IgD-negative memory B cell (primary cell): ENCODE measurements at regions not wholly inside any gene's neighbourhood (a gene's known extent, or its start where the extent isn't known, plus 50 kb on each side); places are given as distances from the start of the nearest gene placed in this dataset.
"Not testable (repeated sequence)": the region's sequence is repeated elsewhere in the genome, so short reads cannot be mapped to it uniquely, and the experiment has no call there.

ENCODE experiments used
- H3K27ac Mint-ChIP-seq, 3 donors: one replicate each; pipeline ENCODE4 v1.8.0; 2020 to 2022; ENCODE audit warnings: mild to moderate bottlenecking in 3 of 3, mixed read lengths in 3 of 3, moderate library complexity in 1 of 3
- H3K27me3 Mint-ChIP-seq: one replicate; pipeline ENCODE4 v1.8.0; 2021; ENCODE audit warnings: mixed read lengths
- H3K36me3 Mint-ChIP-seq: one replicate; pipeline ENCODE4 v1.8.0; 2020; ENCODE audit warnings: mild to moderate bottlenecking, mixed read lengths
- H3K4me1 Mint-ChIP-seq, 3 donors: one replicate each; pipeline ENCODE4 v1.8.0; 2020 to 2022; ENCODE audit warnings: mixed read lengths in 3 of 3, mild to moderate bottlenecking in 1 of 3
- H3K4me3 Mint-ChIP-seq, 4 donors: one replicate each; pipeline ENCODE4 v1.8.0; 2020 to 2022; ENCODE audit warnings: mild to moderate bottlenecking in 4 of 4, mixed read lengths in 4 of 4, moderate library complexity in 3 of 4
- H3K9me3 Mint-ChIP-seq, 3 donors: one replicate each; pipeline ENCODE4 v1.8.0; 2020 to 2021; ENCODE audit warnings: mixed read lengths in 3 of 3, mild to moderate bottlenecking in 1 of 3

GRCh38 chr11:42713279-42713678 lies 598.5 kb upstream of the API5 start:
- no peak overlapping the region for H3K27ac Mint-ChIP-seq
- H3K36me3 Mint-ChIP-seq: no peaks in the 10 kb centered on the region
- no peak overlapping the region for H3K4me3 Mint-ChIP-seq
- no peaks in the 10 kb centered on the region for H3K27me3 Mint-ChIP-seq
- H3K9me3 Mint-ChIP-seq: peaks cover 3 to 15% (median 9%) of the 10 kb centered on the region in 3 donors
- H3K4me1 Mint-ChIP-seq: peaks cover 0 to 3% (median 0%) of the 10 kb centered on the region in 3 donors

- Mint-ChIP-seq H3K36me3 (no peaks in the 10 kb centered on the region), H3K9me3 (peaks cover 3 to 17% (median 14%) of the 10 kb centered on the region in 3 donors), H3K27me3 (no peaks in the 10 kb centered on the region), H3K27ac (no peak overlapping the region), H3K4me1 (peaks cover 0 to 3% (median 0%) of the 10 kb centered on the region in 3 donors), H3K4me3 (no peak overlapping the region)
Observed at GRCh38 chr11:42713753-42714152, 598.0 kb upstream of the API5 start.

DNA sequence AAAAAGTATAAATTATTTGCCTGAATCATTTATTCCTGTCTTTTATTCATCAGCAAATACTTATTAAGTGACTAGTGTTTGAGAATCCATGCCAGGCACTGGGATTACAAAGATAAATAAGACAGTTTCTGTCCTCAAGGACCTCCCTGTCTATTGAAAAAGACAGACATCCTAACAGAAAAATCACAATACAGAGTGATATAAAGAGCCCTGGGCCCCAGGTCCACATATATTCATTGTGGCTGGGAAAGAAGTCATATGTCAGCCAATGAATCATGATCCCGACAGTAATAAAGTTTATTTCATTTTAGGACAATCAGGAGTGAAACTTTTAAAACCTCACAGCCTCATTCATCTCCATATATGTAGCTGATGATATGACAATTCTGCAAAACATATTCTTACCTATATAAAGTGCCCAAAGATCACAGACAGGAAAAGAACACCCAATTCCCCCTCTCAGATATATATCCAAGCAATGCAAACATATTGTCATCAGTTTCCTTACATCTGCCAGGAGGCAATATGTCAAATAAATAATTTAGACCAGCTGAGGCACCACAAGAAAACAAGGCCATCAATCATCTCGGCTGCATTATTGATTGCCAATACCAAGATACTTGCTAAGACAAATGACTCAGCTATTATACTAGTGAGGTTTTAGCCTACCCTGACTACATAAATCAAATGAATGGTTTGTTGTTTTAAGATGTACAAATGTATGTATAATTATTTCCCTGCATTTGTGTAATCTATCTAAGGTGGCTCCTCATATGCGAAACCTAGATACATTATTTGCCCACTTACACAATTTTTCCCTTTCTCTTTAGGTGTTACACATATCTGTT lies 590.9 kb upstream of the API5 start:
- no peaks in the 10 kb centered on the region for H3K4me1 Mint-ChIP-seq

DNA sequence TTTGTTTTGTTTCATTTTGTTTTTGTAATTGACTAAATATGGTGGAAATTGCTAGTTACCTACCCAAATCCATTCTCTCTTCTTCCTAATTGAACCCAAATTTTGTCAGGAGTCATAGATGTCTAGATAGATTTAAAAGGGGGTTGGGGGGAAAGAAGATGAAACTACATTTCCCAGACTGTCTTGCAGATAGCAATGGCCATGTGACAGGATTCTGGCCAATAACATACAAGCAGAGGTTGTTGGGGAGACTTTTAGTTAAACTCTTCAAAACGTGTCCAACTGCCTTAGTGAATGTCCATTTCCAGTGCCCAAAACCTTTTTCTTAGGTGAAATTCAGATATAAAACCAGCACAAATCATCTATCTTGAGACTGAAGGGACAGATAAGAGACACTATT lies 583.9 kb upstream of the API5 start:
- Mint-ChIP-seq H3K36me3 (no peaks in the 10 kb centered on the region), H3K27me3 (no peaks in the 10 kb centered on the region), H3K27ac (no peak overlapping the region), H3K9me3 (peaks cover 0 to 5% (median 3%) of the 10 kb centered on the region in 3 donors), H3K4me3 (no peak overlapping the region), H3K4me1 (no peaks in the 10 kb centered on the region)

More for the DNA sequence above, 590.9 kb upstream of the API5 start:
- Mint-ChIP-seq H3K27me3 (no peaks in the 10 kb centered on the region), H3K36me3 (no peaks in the 10 kb centered on the region), H3K27ac (no peak overlapping the region), H3K4me3 (no peak overlapping the region), H3K9me3 (peaks cover 0 to 17% (median 13%) of the 10 kb centered on the region in 3 donors)

- Mint-ChIP-seq H3K36me3 (no peaks in the 10 kb centered on the region), H3K27ac (no peak overlapping the region), H3K4me1 (no peaks in the 10 kb centered on the region), H3K9me3 (peaks cover 0 to 8% (median 0%) of the 10 kb centered on the region in 3 donors), H3K4me3 (no peak overlapping the region), H3K27me3 (no peaks in the 10 kb centered on the region)
Observed at GRCh38 chr11:42762348-42762747, 549.4 kb upstream of the API5 start.

GRCh38 chr11:42764936-42765335 lies 546.9 kb upstream of the API5 start:
- H3K4me1 Mint-ChIP-seq: no peaks in the 10 kb centered on the region
- no peaks in the 10 kb centered on the region for H3K9me3 Mint-ChIP-seq
- no peaks in the 10 kb centered on the region for H3K36me3 Mint-ChIP-seq
- no peak overlapping the region for H3K27ac Mint-ChIP-seq
- H3K27me3 Mint-ChIP-seq: no peaks in the 10 kb centered on the region
- H3K4me3 Mint-ChIP-seq: no peak overlapping the region

- H3K27ac Mint-ChIP-seq: no peak overlapping the region
- no peak overlapping the region for H3K4me3 Mint-ChIP-seq
- H3K4me1 Mint-ChIP-seq: no peaks in the 10 kb centered on the region
- no peaks in the 10 kb centered on the region for H3K36me3 Mint-ChIP-seq
- no peaks in the 10 kb centered on the region for H3K9me3 Mint-ChIP-seq
- no peaks in the 10 kb centered on the region for H3K27me3 Mint-ChIP-seq
Observed at GRCh38 chr11:42768576-42768975, 543.2 kb upstream of the API5 start.

DNA sequence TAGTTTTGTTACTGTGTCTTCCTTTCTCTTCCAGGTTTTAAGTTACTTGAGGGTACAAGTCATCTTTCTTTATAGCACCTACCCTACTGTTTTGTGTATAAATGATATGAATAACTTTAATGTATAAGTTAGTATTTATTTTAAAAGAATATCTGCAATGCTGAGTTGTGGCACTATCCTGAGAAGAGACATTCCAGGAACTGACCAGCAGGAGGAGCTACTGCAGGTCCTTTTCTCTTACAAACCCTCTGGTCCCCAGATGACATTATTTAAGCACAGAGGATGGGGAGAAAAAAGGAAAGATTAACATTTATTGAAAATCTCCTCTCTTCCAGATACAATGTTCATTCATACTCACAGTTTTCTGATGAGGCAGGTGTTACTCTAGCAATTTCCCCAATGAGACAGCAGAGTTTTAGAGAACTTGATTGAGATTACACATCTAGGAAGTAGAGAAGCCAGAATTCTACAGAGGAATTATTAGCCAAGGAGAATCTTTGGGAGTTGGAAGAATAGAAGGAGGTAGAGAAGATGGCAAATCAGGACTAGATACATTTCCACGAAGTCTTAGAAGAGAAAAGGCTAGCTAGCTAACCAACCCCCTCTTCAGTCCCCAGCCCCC lies 541.2 kb upstream of the API5 start:
- Mint-ChIP-seq H3K27me3 (no peaks in the 10 kb centered on the region), H3K4me1 (no peaks in the 10 kb centered on the region), H3K36me3 (no peaks in the 10 kb centered on the region), H3K27ac (no peak overlapping the region), H3K9me3 (peaks cover 0 to 3% (median 0%) of the 10 kb centered on the region in 3 donors), H3K4me3 (no peak overlapping the region)

DNA sequence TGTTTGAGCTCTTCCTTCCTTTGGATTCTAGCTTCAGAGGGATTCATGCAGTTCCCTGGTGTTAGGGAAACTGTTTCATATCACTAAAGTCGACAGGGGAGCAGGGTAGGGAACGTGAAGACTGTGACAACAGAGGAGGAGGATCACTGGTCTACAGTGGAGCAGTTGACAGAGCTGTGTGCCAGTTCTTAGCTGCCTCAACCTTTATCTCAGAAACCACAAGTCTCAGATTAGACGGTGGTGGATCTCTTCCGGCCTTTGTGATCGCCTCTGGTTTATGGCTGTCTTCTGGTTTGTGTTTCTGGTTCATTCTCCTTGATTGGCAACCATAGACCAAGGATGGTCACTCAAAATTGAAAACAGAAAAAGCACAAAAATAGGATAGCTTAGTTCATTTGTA lies 538.9 kb upstream of the API5 start:
- Mint-ChIP-seq H3K4me1 (no peaks in the 10 kb centered on the region), H3K9me3 (peaks cover 0 to 3% (median 0%) of the 10 kb centered on the region in 3 donors), H3K27ac (no peak overlapping the region), H3K4me3 (no peak overlapping the region), H3K27me3 (no peaks in the 10 kb centered on the region), H3K36me3 (no peaks in the 10 kb centered on the region)

DNA sequence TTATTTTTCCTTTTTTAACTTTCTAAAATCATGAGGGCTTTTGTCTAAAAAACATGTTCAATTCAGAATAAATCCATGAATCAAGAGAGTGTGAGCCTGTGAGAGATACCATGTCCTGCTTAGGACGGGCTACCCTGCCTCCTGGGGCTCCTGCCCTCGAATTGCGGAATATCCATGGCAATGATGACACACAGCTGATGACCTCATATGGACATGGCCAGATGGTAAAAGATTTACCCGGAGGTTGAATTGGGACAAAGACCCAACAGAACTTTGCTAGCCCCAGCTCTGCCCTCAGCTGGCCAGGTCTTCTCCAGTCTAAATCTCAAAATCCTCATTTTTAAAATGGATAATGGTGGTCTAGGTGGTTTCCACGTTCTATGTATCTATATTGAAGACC lies 538.1 kb upstream of the API5 start:
- no peak overlapping the region for H3K27ac Mint-ChIP-seq
- H3K36me3 Mint-ChIP-seq: no peaks in the 10 kb centered on the region
- no peak overlapping the region for H3K4me3 Mint-ChIP-seq

GRCh38 chr11:42774567-42774966 lies 537.2 kb upstream of the API5 start:
- no peak overlapping the region for H3K27ac Mint-ChIP-seq
- H3K4me1 Mint-ChIP-seq: no peaks in the 10 kb centered on the region
- no peaks in the 10 kb centered on the region for H3K36me3 Mint-ChIP-seq
- no peak overlapping the region for H3K4me3 Mint-ChIP-seq
- peaks cover 0 to 3% (median 0%) of the 10 kb centered on the region in 3 donors for H3K9me3 Mint-ChIP-seq
- H3K27me3 Mint-ChIP-seq: no peaks in the 10 kb centered on the region

More for the DNA sequence above, 538.1 kb upstream of the API5 start:
- H3K9me3 Mint-ChIP-seq: peaks cover 0 to 3% (median 0%) of the 10 kb centered on the region in 3 donors
- no peaks in the 10 kb centered on the region for H3K27me3 Mint-ChIP-seq
- no peaks in the 10 kb centered on the region for H3K4me1 Mint-ChIP-seq

GRCh38 chr11:42777776-42778175 lies 534.0 kb upstream of the API5 start:
- no peak overlapping the region for H3K4me3 Mint-ChIP-seq
- peaks cover 0 to 3% (median 0%) of the 10 kb centered on the region in 3 donors for H3K9me3 Mint-ChIP-seq
- H3K4me1 Mint-ChIP-seq: no peaks in the 10 kb centered on the region
- no peaks in the 10 kb centered on the region for H3K27me3 Mint-ChIP-seq
- no peaks in the 10 kb centered on the region for H3K36me3 Mint-ChIP-seq
- H3K27ac Mint-ChIP-seq: no peak overlapping the region

DNA sequence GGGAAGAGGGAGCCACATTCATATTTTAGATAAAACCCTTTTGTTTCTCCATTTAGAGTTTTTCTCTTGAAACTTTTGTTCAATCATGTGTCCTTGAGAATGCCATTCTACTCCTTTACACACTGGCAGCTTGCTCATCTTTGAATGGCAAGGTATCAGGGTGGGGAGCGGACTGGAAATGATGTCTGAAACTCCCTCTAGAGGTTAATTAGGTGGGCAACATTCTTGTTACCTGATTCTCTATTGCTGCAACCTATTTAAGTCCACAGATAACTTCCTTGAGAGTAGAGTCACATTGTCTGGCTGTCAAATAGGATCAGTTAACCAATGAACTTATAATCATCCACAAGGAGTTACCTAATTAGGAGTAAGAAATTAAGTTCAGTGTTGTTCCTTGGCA lies 533.6 kb upstream of the API5 start:
- no peak overlapping the region for H3K27ac Mint-ChIP-seq
- H3K4me1 Mint-ChIP-seq: no peaks in the 10 kb centered on the region
- H3K9me3 Mint-ChIP-seq: peaks cover 0 to 3% (median 0%) of the 10 kb centered on the region in 3 donors
- H3K27me3 Mint-ChIP-seq: no peaks in the 10 kb centered on the region
- H3K36me3 Mint-ChIP-seq: no peaks in the 10 kb centered on the region
- H3K4me3 Mint-ChIP-seq: no peak overlapping the region

DNA sequence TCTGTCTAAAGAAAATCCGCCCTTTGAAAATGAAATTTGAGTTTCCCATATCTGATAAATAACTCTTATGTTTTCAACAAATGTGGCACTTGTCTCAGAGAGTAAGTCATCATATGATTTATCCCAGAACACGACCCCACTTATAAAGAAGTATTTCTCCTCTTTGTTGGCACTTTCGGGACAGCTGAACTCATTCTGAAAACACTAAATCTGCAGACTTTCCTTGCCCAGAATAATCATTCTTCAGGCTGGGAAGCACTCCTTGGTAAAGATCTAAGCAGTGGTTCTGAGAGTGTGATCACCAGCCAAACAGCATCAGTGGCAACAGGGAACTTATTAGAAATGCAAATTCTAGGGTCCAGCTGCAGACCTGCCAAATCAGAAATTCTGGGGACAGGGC lies 532.2 kb upstream of the API5 start:
- H3K9me3 Mint-ChIP-seq: peaks cover 0 to 3% (median 0%) of the 10 kb centered on the region in 3 donors
- H3K27ac Mint-ChIP-seq: no peak overlapping the region
- H3K36me3 Mint-ChIP-seq: no peaks in the 10 kb centered on the region
- no peaks in the 10 kb centered on the region for H3K27me3 Mint-ChIP-seq
- no peak overlapping the region for H3K4me3 Mint-ChIP-seq
- no peaks in the 10 kb centered on the region for H3K4me1 Mint-ChIP-seq

DNA sequence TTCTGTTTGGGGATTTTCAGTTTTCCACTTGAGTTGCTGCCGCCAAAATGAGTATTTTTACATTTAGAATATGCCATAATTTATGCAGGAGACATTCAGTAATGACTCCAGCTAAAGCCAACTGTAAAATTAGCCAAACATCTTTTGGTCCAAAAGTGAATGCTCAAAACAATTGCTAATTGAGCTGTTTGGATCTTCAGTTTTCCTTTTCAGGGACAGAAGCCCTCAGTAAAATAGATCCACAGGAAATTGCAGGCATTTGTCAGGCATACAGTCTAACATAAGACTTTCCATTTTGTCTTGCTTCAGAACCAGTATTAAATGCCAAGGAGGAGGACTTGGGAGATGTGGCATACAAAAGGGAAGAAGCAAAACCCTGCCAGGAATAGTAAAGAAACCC lies 524.8 kb upstream of the API5 start:
- Mint-ChIP-seq H3K27ac (no peak overlapping the region), H3K36me3 (no peaks in the 10 kb centered on the region), H3K4me1 (no peaks in the 10 kb centered on the region), H3K9me3 (peaks cover 2 to 6% (median 5%) of the 10 kb centered on the region in 3 donors), H3K27me3 (no peaks in the 10 kb centered on the region), H3K4me3 (no peak overlapping the region)

- H3K36me3 Mint-ChIP-seq, H3K4me3 Mint-ChIP-seq, H3K27ac Mint-ChIP-seq, H3K27me3 Mint-ChIP-seq, H3K9me3 Mint-ChIP-seq, H3K4me1 Mint-ChIP-seq: not testable (repeated sequence)
Observed at GRCh38 chr11:42795483-42795882, 516.3 kb upstream of the API5 start.
